Testis (tissue), 2 donors: ENCODE measurements at regions not wholly inside any gene's neighbourhood (a gene's known extent, or its start where the extent isn't known, plus 50 kb on each side); places are given as distances from the start of the nearest gene placed in this dataset.
"Not testable (repeated sequence)": the region's sequence is repeated elsewhere in the genome, so short reads cannot be mapped to it uniquely, and the experiment has no call there.

Experiments
- DNase-seq: peaks from one replicate; pipeline ENCODE4 v3.0.0-alpha.2; 2019
- H3K27ac ChIP-seq, 2 donors: fragments of 200-600 bp; sonication (generic); one replicate each; pipeline ENCODE4 v1.5.1; 2019
- H3K27me3 ChIP-seq: fragments of 200-600 bp; sonication (generic); one replicate; pipeline ENCODE4 v1.5.1; 2019
- H3K36me3 ChIP-seq: fragments of 200-600 bp; sonication (generic); one replicate; pipeline ENCODE4 v1.5.1; 2017; ENCODE audit warnings: low read depth; ENCODE audit errors: missing control alignments
- H3K4me1 ChIP-seq: fragments of 200-600 bp; sonication (generic); one replicate; pipeline ENCODE4 v1.5.1; 2019
- H3K4me3 ChIP-seq, 2 donors: fragments of 200-600 bp; sonication (generic); one replicate each; pipeline ENCODE4 v1.5.1; 2017 to 2019
- H3K9me3 ChIP-seq: fragments of 200-600 bp; sonication (generic); one replicate; pipeline ENCODE4 v1.5.1; 2017
- CTCF ChIP-seq, 3 experiments: fragments of 450-650 bp in 2 of 3; fragments of 200-600 bp in 1 of 3; sonication (generic) in 1 of 3; IDR thresholded peaks; one replicate each; pipeline ENCODE4 v1.5.1; 2016 to 2019; ENCODE audit warnings: antibody characterized with exemption in 3 of 3, mild to moderate bottlenecking in 2 of 3, moderate library complexity in 1 of 3
- POLR2A ChIP-seq: fragments of 450-650 bp; IDR thresholded peaks from one replicate; pipeline ENCODE4 v1.6.1; 2017; ENCODE audit warnings: antibody characterized with exemption, mild to moderate bottlenecking, moderate library complexity
- whole genome bisulfite sequencing, 2 donors: methylation state at CpG; one replicate each; pipeline ENCODE4 v1.1.5; 2018; 5-methylcytosine and 5-hydroxymethylcytosine counted together
- intact Hi-C: fragments of 100-400 bp; cut with DNase I; formaldehyde crosslinking; loops from one replicate; pipeline ENCODE4 v1.15.1; 2023; ENCODE audit warnings: low total_unique reads

DNA sequence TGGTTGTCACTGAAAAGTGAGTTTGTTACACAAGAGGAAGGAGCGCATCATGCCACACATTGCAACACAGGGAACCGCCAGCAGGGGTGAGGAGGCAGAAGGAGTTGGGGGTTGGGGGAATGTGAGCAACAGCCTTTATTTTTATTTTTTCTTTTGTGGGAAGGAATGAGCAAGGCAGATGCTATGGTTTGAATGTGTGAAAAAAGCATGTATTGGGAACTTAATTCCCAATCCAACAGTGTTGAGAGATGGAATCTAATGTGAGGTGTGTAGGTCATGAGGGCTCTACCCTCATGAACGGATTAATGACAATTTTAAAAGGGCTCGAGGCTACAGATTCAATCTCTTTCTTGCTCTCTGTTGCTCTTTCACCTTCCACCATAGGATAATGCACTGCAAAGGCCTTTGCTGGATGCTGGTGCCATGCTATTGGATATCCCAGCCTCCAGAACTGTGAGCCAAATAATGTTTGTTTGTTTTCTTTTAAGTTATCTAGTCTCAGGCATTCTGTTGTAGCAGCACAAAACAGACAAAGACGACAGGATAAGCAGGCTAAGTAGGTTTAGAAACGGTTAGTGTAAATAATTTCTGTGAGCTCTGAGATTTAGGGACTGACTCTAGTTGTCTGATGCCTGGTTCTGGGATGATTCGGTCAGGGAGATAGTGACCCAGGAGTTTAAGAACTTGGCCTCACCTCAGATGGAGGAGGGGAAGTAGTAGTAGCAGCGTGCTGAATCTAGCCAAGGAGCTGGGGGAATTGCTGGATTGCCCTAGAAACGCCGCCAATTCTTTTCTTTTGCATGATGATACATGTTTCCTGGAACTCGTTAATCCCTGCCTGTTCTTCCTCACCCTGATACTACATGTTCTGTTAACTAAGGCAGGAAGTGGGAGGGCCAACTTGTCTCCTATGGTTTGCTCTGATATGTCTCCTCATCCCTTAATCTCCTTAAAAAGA lies 156.6 kb upstream of the CTSO start:
- DNase-seq, result no peak

GRCh38 chr4:156109087-156109486 lies 155.4 kb upstream of the CTSO start:
- intact Hi-C loops, H3K9me3 ChIP-seq, H3K27ac ChIP-seq, H3K27me3 ChIP-seq, DNase-seq, H3K36me3 ChIP-seq, H3K4me1 ChIP-seq, H3K4me3 ChIP-seq: not testable (repeated sequence)
- WGBS, 2 donors, result 86 to 100% methylated on average over 1 of the region's 1 CpG

More for the DNA sequence above, 156.6 kb upstream of the CTSO start:
- Histone ChIP-seq H3K9me3 (no peaks in the 10 kb centered on the region), H3K4me3 (no peak overlapping the region), H3K27me3 (no peaks in the 10 kb centered on the region), H3K27ac (no peak overlapping the region), H3K36me3 (no peaks in the 10 kb centered on the region), H3K4me1 (no peaks in the 10 kb centered on the region)
- intact Hi-C loops, result no loop called here
- TF ChIP-seq POLR2A (no peak), CTCF (IDR thresholded peaks at IDR 0.05) (no peak)
- 51 to 62% methylated on average over 11 of the region's 11 CpGs for WGBS, 2 donors

DNA sequence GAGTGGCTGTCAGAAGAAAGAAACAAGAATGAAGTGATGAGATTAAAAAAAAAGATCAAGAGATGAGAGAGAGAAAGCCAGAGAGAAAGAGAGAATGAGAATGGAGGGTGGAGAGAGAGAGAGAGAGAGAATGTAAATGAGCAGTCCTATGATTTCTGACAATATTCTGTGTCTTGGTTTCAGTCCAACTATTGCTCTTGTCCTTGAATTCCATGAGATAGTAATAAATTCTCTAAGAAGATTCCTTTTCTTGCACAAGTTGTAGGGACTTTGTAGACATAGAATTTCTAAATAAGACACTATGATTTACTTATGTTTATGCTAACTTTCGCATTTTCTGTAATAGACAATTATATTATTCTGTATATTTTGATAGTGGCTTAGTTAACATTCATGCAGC lies 149.6 kb upstream of the CTSO start:
- H3K27ac ChIP-seq, result no peak overlapping the region
- intact Hi-C loops, result no loop called here
- no peak overlapping the region for H3K4me3 ChIP-seq
- H3K9me3 ChIP-seq, result no peaks in the 10 kb centered on the region
- TF ChIP-seq CTCF (IDR thresholded peaks at IDR 0.05) (no peak), POLR2A (no peak)
- DNase-seq, result no peak
- 65 to 80% methylated on average over 1 of the region's 1 CpG for WGBS, 2 donors
- no peaks in the 10 kb centered on the region for H3K27me3 ChIP-seq
- H3K36me3 ChIP-seq, result no peaks in the 10 kb centered on the region
- no peaks in the 10 kb centered on the region for H3K4me1 ChIP-seq

DNA sequence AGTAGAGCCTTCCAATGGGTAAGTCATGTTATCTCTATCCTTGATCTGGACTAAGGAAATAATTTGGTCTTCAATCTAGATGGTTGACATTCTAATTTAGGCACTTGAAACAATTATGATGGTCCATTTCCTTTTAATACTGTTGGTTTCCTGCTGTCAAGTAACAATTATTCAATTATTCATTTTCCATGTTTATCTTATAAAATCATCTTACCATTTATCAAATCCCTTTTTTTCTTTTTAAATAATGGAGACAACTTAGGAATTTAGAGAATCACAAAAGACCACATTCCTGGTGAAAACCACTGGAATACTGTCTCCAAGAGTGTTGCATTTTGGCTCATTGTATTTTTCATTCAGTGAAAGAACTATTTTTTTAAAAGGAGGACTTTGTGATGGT lies 148.7 kb upstream of the CTSO start:
- H3K27me3 ChIP-seq, result no peaks in the 10 kb centered on the region
- intact Hi-C loops, result no loop called here
- H3K4me3 ChIP-seq, result no peak overlapping the region
- TF ChIP-seq POLR2A, result no peak
- no peak for TF ChIP-seq CTCF (IDR thresholded peaks at IDR 0.05)
- no peak for DNase-seq
- no peaks in the 10 kb centered on the region for H3K36me3 ChIP-seq
- H3K27ac ChIP-seq, result no peak overlapping the region
- no peaks in the 10 kb centered on the region for H3K9me3 ChIP-seq
- no peaks in the 10 kb centered on the region for H3K4me1 ChIP-seq

GRCh38 chr4:156101571-156101970 lies 147.9 kb upstream of the CTSO start:
- 77 to 78% methylated on average over 1 of the region's 1 CpG for WGBS, 2 donors
- Histone ChIP-seq H3K4me3 (no peak overlapping the region), H3K27ac (no peak overlapping the region), H3K36me3 (no peaks in the 10 kb centered on the region), H3K27me3 (no peaks in the 10 kb centered on the region), H3K9me3 (no peaks in the 10 kb centered on the region), H3K4me1 (no peaks in the 10 kb centered on the region)
- intact Hi-C loops, result no loop called here
- no peak for TF ChIP-seq CTCF (IDR thresholded peaks at IDR 0.05)
- TF ChIP-seq POLR2A, result no peak
- no peak for DNase-seq
